Erythroblast (primary cell): ENCODE measurements at regions not wholly inside any gene's neighbourhood (a gene's known extent, or its start where the extent isn't known, plus 50 kb on each side); places are given as distances from the start of the nearest gene placed in this dataset.

Experiments used
- GATA1 ChIP-seq: IDR thresholded peaks from 2 replicates; pipeline ENCODE4 v1.6.1; 2011; ENCODE audit warnings: low read depth, mild to moderate bottlenecking, control low read depth, low read length, moderate library complexity
- POLR2A ChIP-seq: IDR thresholded peaks from 2 replicates; pipeline ENCODE4 v1.6.1; 2011; ENCODE audit warnings: mild to moderate bottlenecking, low read length

GRCh38 chr7:118580743-118581382 is 356.4 kb downstream of the ANKRD7 start:
- TF ChIP-seq POLR2A (no peak), GATA1 (no peak)
